Right lobe of liver (tissue), 6 donors: ENCODE measurements at regions not wholly inside any gene's neighbourhood (a gene's known extent, or its start where the extent isn't known, plus 50 kb on each side); places are given as distances from the start of the nearest gene placed in this dataset.
A peak's percentile ranks its signal among the peaks of the same experiment; 100 is the strongest.

ENCODE experiments used
- ATAC-seq, 4 donors: fragments of 200-7000 bp; cut with Tn5 transposase; one replicate each; pipeline ENCODE4 v1.9.1; 2020; ENCODE audit warnings: mild to moderate bottlenecking in 4 of 4, moderate library complexity in 4 of 4
- DNase-seq, 3 donors: peaks; one replicate each; pipeline ENCODE4 v3.0.0-alpha.2; 2020
- H3K27ac ChIP-seq, 3 donors: fragments of 200-600 bp; one replicate each; pipeline ENCODE4 v1.8.0; 2022
- H3K27me3 ChIP-seq, 2 donors: fragments of 200-600 bp; one replicate each; pipeline ENCODE4 v1.8.0; 2022
- H3K36me3 ChIP-seq, 4 donors: fragments of 200-600 bp; sonication (generic) in 1 of 4; one replicate each; pipeline versions ENCODE4 v1.5.1 to v1.8.0; 2017 to 2022; ENCODE audit warnings: control low read depth in 1 of 4
- H3K4me1 ChIP-seq, 4 donors: fragments of 200-600 bp; sonication (generic) in 1 of 4; one replicate each; pipeline versions ENCODE4 v1.5.1 to v1.8.0; 2017 to 2022; ENCODE audit warnings: control low read depth in 1 of 4
- H3K4me3 ChIP-seq, 3 donors: fragments of 200-600 bp; one replicate each; pipeline ENCODE4 v1.8.0; 2022
- H3K9me3 ChIP-seq, 4 donors: fragments of 200-600 bp; sonication (generic) in 1 of 4; one replicate each; pipeline versions ENCODE4 v1.5.1 to v1.8.0; 2017 to 2022; ENCODE audit warnings: control low read depth in 1 of 4
- POLR2A ChIP-seq: fragments of 450-650 bp; IDR thresholded peaks from one replicate; pipeline ENCODE4 v1.6.1; 2017; ENCODE audit warnings: antibody characterized with exemption, mild to moderate bottlenecking
- WGBS: methylation state at CpG from one replicate; pipeline ENCODE4 v1.1.6; 2018; ENCODE audit warnings: low coverage, low lambda C conversion rate; ENCODE audit not compliant: insufficient coverage; ENCODE audit errors: missing lambda C conversion rate; 5-methylcytosine and 5-hydroxymethylcytosine counted together
- intact Hi-C, 2 donors: fragments of 100-400 bp; cut with DNase I; formaldehyde crosslinking; loops; one replicate each; pipeline versions ENCODE4 v1.11.2 to v1.14.1; 2022
- TF ChIP-seq, protein P1 (sequence below), 4 donors: fragments of 200-600 bp in 3 of 4; fragments of 450-650 bp in 1 of 4; IDR thresholded peaks; one replicate each; pipeline versions ENCODE4 v1.5.1 to v1.8.0; 2016 to 2022; ENCODE audit warnings: antibody characterized with exemption in 4 of 4, mild to moderate bottlenecking in 2 of 4
- donor health status: DM: no; HTN: yes; CAD: no.
- donor health status: DM: no; HTN: no; CAD: no.
- donor health status: DM: no; HTN: no; CAD: no.
- donor health status: DM: no; HTN: yes; CAD: no.
- donor health status: DM: no; HTN: yes; CAD: no.

DNA sequence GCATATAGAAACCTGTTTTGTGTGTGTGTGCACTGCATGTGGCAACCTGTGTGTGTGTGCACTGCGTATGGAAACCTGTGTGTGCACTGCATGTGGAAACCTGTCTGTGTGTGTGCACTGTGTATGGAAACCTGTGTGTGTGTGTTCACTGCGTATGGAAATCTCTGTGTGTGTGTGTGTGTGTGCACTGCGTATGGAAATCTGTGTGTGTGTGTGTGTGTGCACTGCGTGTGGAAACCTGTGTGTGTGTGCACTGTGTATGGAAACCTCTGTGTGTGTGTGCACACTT, 72.2 kb upstream of the CCND1 start:
- TF ChIP-seq, protein P1, sequence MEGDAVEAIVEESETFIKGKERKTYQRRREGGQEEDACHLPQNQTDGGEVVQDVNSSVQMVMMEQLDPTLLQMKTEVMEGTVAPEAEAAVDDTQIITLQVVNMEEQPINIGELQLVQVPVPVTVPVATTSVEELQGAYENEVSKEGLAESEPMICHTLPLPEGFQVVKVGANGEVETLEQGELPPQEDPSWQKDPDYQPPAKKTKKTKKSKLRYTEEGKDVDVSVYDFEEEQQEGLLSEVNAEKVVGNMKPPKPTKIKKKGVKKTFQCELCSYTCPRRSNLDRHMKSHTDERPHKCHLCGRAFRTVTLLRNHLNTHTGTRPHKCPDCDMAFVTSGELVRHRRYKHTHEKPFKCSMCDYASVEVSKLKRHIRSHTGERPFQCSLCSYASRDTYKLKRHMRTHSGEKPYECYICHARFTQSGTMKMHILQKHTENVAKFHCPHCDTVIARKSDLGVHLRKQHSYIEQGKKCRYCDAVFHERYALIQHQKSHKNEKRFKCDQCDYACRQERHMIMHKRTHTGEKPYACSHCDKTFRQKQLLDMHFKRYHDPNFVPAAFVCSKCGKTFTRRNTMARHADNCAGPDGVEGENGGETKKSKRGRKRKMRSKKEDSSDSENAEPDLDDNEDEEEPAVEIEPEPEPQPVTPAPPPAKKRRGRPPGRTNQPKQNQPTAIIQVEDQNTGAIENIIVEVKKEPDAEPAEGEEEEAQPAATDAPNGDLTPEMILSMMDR (IDR thresholded peaks at IDR 0.05), result no peak
- no peak for TF ChIP-seq POLR2A
- Histone ChIP-seq H3K27me3 (no peaks in the 10 kb centered on the region), H3K36me3 (no peaks in the 10 kb centered on the region), H3K4me1 (no peaks in the 10 kb centered on the region), H3K27ac (no peak overlapping the region), H3K4me3 (no peak overlapping the region), H3K9me3 (no peaks in the 10 kb centered on the region)
- 18% methylated on average over 2 of the region's 4 CpGs for WGBS
- intact Hi-C loops, result no loop called here
- peak in 1 of 3 donors; percentile 0 for DNase-seq
- ATAC-seq, result no peak

DNA sequence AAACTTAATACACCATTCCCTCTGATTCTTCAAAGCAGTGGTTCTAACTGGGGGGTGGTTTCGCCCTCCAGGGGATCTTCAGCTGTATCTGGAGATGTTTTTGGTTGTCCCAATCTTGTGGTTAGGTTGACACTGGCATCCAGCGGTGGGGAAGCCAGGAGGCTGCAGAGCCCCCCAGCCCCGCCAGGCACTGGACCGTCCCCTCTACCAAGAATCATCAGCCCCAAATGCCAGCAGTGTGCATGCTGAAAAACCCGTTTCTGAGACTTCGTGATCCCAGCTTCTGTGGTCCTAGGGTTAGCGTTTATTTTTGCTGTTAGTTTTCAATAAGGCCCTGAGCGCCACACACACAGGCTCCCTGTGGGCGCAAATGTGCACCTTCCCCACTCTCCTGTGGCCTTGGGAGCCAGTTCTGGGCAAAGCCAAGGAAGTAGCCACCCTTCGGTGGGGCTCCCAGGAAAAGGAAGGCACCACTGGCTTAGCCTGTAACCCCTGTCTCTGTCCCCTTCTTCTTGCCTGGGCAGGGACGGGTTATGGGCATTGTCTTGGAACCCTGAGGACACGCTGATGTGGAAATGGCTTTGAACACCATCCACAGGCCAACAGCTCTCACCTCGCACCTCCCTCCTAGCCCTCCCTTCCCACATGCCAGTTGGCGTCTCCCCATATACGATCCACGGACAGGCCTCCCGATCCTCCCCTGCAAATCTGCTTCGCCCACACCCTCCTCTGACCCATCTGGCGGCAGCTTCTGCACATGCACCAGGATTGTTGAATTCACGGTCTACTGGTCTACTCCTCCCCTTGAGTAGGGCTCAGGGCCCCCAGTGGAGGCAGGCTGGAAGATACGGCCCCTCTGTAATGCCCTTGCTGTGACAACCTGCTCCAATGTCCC, 71.4 kb upstream of the CCND1 start:
- Histone ChIP-seq H3K27ac (no peak overlapping the region), H3K4me3 (no peak overlapping the region), H3K4me1 (no peaks in the 10 kb centered on the region), H3K36me3 (no peaks in the 10 kb centered on the region), H3K27me3 (no peaks in the 10 kb centered on the region), H3K9me3 (no peaks in the 10 kb centered on the region)
- intact Hi-C loops, result no loop called here
- TF ChIP-seq, protein P1 (IDR thresholded peaks at IDR 0.05), result no peak
- no peak for TF ChIP-seq POLR2A
- no peak for ATAC-seq
- WGBS, result 98% methylated on average over 11 of the region's 21 CpGs
- DNase-seq, result peak in 1 of 3 donors; percentile 27

GRCh38 chr11:69572233-69572860, 68.6 kb upstream of the CCND1 start:
- intact Hi-C loops, result no loop called here
- Histone ChIP-seq H3K4me3 (no peak overlapping the region), H3K27me3 (no peaks in the 10 kb centered on the region), H3K36me3 (no peaks in the 10 kb centered on the region), H3K4me1 (no peaks in the 10 kb centered on the region), H3K9me3 (no peaks in the 10 kb centered on the region), H3K27ac (no peak overlapping the region)
- ATAC-seq (no peak), DNase-seq (peak in 1 of 3 donors; percentile 34)
- TF ChIP-seq, protein P1 (IDR thresholded peaks at IDR 0.05), result no peak
- no peak for TF ChIP-seq POLR2A
- WGBS, result 54% methylated on average over 4 of the region's 11 CpGs

- TF ChIP-seq, protein P1 (IDR thresholded peaks at IDR 0.05), result no peak
- no peak for TF ChIP-seq POLR2A
- intact Hi-C loops, result no loop called here
- DNase-seq (peak in 1 of 3 donors; percentile 24), ATAC-seq (no peak)
- H3K4me3 ChIP-seq, result no peak overlapping the region
- no peaks in the 10 kb centered on the region for H3K36me3 ChIP-seq
- H3K4me1 ChIP-seq, result no peaks in the 10 kb centered on the region
- H3K27me3 ChIP-seq, result no peaks in the 10 kb centered on the region
- H3K27ac ChIP-seq, result no peak overlapping the region
- H3K9me3 ChIP-seq, result no peaks in the 10 kb centered on the region
- 50% methylated on average over 2 of the region's 5 CpGs for WGBS
Measured at GRCh38 chr11:69572861-69573260, 68.1 kb upstream of the CCND1 start.
